SK-N-SH (cell line): ENCODE measurements at regions not wholly inside any gene's neighbourhood (a gene's known extent, or its start where the extent isn't known, plus 50 kb on each side); places are given as distances from the start of the nearest gene placed in this dataset.

Experiments
- CTCF ChIP-seq: fragments of 200-600 bp; sonication (generic); IDR thresholded peaks from 2 replicates; pipeline ENCODE4 v1.6.1; 2017; ENCODE audit warnings: antibody characterized with exemption, mild to moderate bottlenecking, moderate library complexity
- FOXJ3 ChIP-seq: sonication (generic); formaldehyde crosslinking; IDR thresholded peaks from 2 replicates; pipeline ENCODE4 v1.5.1; 2020; ENCODE audit warnings: mild to moderate bottlenecking, missing genetic modification reagents
- FOXM1 ChIP-seq: IDR thresholded peaks from 2 replicates; pipeline ENCODE4 v1.4.0; 2012; ENCODE audit warnings: low read depth, mild to moderate bottlenecking
- GABPA ChIP-seq: IDR thresholded peaks from 2 replicates; pipeline ENCODE4 v1.4.0; 2012; ENCODE audit warnings: low read depth, mild to moderate bottlenecking
- JUND ChIP-seq: IDR thresholded peaks from 2 replicates; pipeline ENCODE4 v1.4.0; 2012
- MXI1 ChIP-seq: IDR thresholded peaks from 2 replicates; pipeline ENCODE4 v1.6.1; 2012; ENCODE audit warnings: mild to moderate bottlenecking, low read depth, low read length, improper control_type of control experiment
- NFIC ChIP-seq: IDR thresholded peaks from 2 replicates; pipeline ENCODE4 v1.4.0; 2012; ENCODE audit warnings: borderline replicate concordance
- POLR2AphosphoS5 ChIP-seq: IDR thresholded peaks from 2 replicates; pipeline ENCODE4 v1.6.1; 2012; ENCODE audit warnings: low read depth, low read length
- REST ChIP-seq: IDR thresholded peaks from 2 replicates; pipeline ENCODE4 v1.6.1; 2012; ENCODE audit warnings: mild to moderate bottlenecking, low read depth, low read length, moderate library complexity
- SMC3 ChIP-seq: IDR thresholded peaks from 2 replicates; pipeline ENCODE4 v1.6.1; 2012; ENCODE audit warnings: low read depth, low read length, improper control_type of control experiment
- TCF12 ChIP-seq: IDR thresholded peaks from 2 replicates; pipeline ENCODE4 v1.4.0; 2012

- TF ChIP-seq TCF12, result no peak
- TF ChIP-seq MXI1, result no peak
- TF ChIP-seq CTCF, result peak; percentile 34
- TF ChIP-seq GABPA, result no peak
- no peak for TF ChIP-seq NFIC
- TF ChIP-seq POLR2AphosphoS5, result no peak
- TF ChIP-seq JUND, result no peak
- TF ChIP-seq FOXJ3 (CRISPR knock-in tag), result no peak
- peak; percentile 37 for TF ChIP-seq SMC3
- no peak for TF ChIP-seq FOXM1
- TF ChIP-seq REST, result no peak
Measured at GRCh38 chr12:111271674-111272418, 97.0 kb downstream of the PHETA1 start.
